Amniotic stem cell (primary cell): ENCODE measurements at regions not wholly inside any gene's neighbourhood (a gene's known extent, or its start where the extent isn't known, plus 50 kb on each side); places are given as distances from the start of the nearest gene placed in this dataset.

Experiments used
- DNase-seq: peaks from one replicate; lab custom pipeline; 2025; lab: John Stamatoyannopoulos, UW

- no peak for DNase-seq
Measured at GRCh38 chr11:70675697-70676374, 277.5 kb downstream of the CTTN start.

GRCh38 chr11:70677232-70677916 lies 279.0 kb downstream of the CTTN start:
- DNase-seq: no peak

DNA sequence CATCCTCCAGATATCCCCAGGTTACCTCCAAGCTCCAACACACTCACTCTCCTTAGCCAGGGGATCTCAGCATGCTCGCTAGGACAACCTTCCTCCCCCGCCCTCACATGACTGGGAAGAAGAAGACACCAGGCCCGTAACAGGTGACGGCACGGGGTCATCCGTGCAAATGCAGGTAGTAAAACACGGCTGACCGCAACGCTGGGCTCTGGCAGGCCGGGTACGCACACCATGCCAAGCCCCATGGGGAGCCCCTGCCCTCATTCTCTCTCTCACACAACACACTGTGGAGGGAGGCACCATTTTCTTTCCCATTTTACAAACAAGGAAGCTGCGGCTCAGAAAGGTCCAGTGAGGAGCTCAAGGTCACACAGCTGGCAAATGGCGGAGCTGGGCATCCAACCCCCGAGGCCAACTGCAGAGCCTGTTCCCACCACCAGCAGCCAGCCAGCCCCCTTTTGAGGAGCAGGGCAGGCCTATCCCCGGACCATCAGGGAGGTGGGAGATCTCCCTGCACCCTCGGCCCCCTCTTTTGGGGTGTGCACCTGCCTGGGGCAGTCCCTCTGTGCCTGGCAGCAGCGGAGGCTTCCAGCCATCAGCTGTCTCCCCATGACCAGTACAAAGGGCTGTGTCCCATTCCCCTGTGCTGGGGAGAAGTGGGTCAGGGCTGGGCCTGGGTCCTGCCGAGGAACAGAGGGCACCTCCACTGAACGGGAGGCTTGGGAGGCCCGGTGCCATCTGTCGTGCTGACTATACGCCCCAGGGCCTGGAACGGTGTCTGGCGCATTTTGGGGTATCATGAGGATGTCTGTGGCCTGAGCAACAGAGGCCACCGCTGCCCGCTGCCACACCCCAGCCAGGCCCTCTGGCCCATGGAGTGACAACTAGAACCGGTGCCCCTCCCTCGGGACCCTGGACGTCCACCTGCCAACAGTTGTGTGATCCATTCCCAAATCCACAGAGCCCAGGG lies 280.9 kb downstream of the CTTN start:
- no peak for DNase-seq

GRCh38 chr11:70680781-70681281 lies 282.5 kb downstream of the CTTN start:
- DNase-seq: no peak

GRCh38 chr11:70682056-70682455 lies 283.7 kb downstream of the CTTN start:
- no peak for DNase-seq

GRCh38 chr11:70682760-70683159 lies 284.4 kb downstream of the CTTN start:
- no peak for DNase-seq

DNA sequence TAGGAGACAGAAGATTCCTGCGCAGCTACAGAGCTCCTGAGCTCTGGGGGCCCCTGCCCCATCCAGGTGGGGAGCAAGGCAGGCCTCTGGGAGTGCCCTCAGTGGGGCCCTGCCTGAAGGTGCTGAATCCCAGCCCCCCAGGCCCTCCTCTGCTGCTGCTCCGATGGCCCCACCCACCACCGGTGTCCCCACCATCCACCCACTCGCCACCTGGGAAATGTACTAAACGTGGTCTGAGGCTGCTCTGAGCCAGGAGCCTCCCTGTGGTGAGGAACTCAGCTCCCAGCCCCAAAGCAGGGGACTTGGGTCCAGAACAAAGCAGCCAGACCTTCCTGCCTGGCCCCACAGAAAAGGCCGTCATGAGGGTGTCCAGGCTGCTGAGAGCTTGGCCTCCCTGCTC lies 289.4 kb downstream of the CTTN start:
- DNase-seq: no peak

DNA sequence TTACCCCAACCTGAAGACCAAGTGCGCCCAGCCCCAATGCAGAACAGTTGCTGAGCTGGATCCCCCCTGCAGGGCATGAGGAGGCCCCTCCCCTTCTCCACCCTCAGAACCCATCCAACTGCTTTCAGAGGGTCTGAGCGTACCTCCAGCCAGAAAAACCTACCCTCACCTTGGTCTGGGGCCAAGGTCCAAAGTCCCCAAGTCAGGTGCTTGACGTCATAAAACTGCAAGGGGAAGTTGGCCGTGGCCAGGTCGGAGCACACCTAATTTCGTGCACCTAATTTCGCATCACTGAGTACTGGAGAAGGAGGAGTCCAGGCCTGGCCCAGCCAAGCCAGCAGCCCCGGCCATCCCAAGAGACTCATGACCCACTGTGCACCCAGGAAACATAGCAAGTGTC lies 289.8 kb downstream of the CTTN start:
- no peak for DNase-seq

- DNase-seq: no peak
Measured at GRCh38 chr11:70689764-70690163, 291.4 kb downstream of the CTTN start.

DNA sequence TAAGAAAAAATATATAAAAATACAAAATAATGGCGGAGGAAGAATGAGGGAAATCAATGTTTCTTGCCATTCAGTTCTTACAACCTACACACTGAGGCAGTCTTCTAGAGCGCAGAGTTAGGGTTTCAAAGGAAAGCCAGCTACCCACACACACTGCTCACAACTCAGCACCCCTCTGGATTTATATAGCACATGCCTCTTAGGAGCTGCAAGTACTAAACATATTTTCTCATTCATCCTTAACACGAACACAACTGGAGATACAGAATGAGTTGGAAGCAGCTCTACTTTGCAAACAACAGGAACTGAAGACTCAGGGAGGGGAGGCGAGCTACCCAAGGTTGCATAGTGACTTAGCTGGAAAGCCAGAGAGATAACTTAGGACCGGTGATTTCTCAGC lies 293.8 kb downstream of the CTTN start:
- no peak for DNase-seq

- no peak for DNase-seq
Measured at GRCh38 chr11:70694371-70694770, 296.0 kb downstream of the CTTN start.

GRCh38 chr11:70695086-70695960 lies 297.0 kb downstream of the CTTN start:
- DNase-seq: no peak

- DNase-seq: no peak
Measured at GRCh38 chr11:70696076-70696475, 297.7 kb downstream of the CTTN start.

DNA sequence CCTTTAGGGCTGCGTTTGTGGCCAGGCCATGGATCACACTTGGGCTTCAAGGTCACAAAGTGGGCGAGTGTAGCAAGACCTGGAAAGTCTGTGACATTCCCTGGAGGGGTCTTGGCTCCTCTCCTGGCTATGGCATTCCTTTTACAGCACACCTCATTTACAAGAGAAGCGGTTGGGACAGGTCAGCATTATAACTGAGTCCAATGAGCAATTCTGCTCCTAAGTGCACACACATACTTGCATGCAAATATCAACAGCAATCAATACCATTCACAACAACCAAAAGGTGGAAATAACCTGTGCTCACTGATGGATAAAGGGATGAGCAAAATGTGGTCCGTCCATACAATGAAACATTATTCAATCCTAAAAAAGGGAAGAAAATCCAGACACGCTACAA lies 298.2 kb downstream of the CTTN start:
- no peak for DNase-seq

- no peak for DNase-seq
Measured at GRCh38 chr11:70697701-70698100, 299.4 kb downstream of the CTTN start.

GRCh38 chr11:70698871-70699270 lies 300.5 kb downstream of the CTTN start:
- DNase-seq: no peak

GRCh38 chr11:70699294-70700221 lies 301.2 kb downstream of the CTTN start:
- DNase-seq: no peak

GRCh38 chr11:70700453-70700852 lies 302.1 kb downstream of the CTTN start:
- no peak for DNase-seq

GRCh38 chr11:70700871-70701270 lies 302.5 kb downstream of the CTTN start:
- DNase-seq: no peak

GRCh38 chr11:70702040-70702648 lies 303.8 kb downstream of the CTTN start:
- DNase-seq: no peak
